ENCODE measurements at regions not wholly inside any gene's neighbourhood (a gene's known extent, or its start where the extent isn't known, plus 50 kb on each side); places are given as distances from the start of the nearest gene placed in this dataset.

- no peak for TF ChIP-seq POLR2A (IDR thresholded peaks at IDR 0.05)
- TF ChIP-seq CTCF (IDR thresholded peaks at IDR 0.05), result no peak
- no peak for TF ChIP-seq POLR2AphosphoS5 (IDR thresholded peaks at IDR 0.05)
Measured at GRCh38 chr12:75913502-75914351, 117.8 kb downstream of the PHLDA1 start.

Measured in breast epithelium (tissue), 3 donors.